ENCODE measurements at regions not wholly inside any gene's neighbourhood (a gene's known extent, or its start where the extent isn't known, plus 50 kb on each side); places are given as distances from the start of the nearest gene placed in this dataset.

- no peak for FAIRE-seq
- no peak for DNase-seq (ENCODE audit: extremely low spot score, insufficient read length, low read depth)
These were observed 282.1 kb upstream of the PRDM1 start for GRCh38 chr6:105804000-105804399.

GRCh38 chr6:105803442-105803841, 282.7 kb upstream of the PRDM1 start:
- no peak for FAIRE-seq
- DNase-seq (ENCODE audit: extremely low spot score, insufficient read length, low read depth) = no peak

DNA sequence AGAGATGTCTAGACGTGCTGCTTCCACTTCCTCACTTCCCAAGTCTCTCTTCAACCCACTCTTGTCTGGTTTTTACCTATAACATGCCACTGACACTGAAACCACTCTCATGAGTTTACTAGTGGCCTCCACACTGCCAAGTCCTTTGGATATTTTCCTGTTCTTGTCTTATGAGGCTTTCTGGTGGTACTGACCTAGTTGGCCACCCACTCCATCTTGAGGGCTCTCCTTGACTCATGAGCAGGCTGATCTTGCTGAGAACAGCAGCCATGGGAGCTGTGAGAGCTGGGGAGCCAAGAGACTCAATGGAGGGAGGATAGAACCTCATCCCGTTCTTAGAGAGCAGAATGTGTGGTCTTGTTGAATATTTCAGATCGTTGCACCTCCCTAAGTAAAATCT, 283.4 kb upstream of the PRDM1 start:
- FAIRE-seq (no peak), DNase-seq (ENCODE audit: extremely low spot score, insufficient read length, low read depth) (no peak)

GRCh38 chr6:105800871-105801270, 285.3 kb upstream of the PRDM1 start:
- DNase-seq (ENCODE audit: extremely low spot score, insufficient read length, low read depth) (no peak), FAIRE-seq (no peak)

GRCh38 chr6:105800398-105800797, 285.7 kb upstream of the PRDM1 start:
- DNase-seq (ENCODE audit: extremely low spot score, insufficient read length, low read depth) (no peak), FAIRE-seq (no peak)

DNA sequence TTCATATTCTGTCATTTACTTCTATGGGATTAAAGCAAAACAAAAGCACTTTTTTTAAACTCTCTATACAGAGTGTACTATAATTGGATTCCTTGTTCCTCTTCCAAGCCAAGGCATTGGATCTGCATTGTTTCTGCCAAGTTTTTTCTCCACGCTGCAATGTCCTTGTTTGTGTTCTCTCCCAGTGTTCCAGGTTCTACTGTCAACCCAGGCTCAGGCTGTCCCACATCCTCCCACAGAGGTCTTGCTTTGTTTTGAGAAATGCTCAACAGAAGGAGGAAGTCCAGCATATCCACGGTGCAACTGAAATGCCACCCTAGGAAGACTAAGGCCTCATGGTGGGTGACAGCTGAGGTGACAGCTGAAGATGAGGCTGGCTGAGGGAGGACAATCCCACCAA, 287.1 kb upstream of the PRDM1 start:
- DNase-seq (ENCODE audit: extremely low spot score, insufficient read length, low read depth) (no peak), FAIRE-seq (no peak)

DNA sequence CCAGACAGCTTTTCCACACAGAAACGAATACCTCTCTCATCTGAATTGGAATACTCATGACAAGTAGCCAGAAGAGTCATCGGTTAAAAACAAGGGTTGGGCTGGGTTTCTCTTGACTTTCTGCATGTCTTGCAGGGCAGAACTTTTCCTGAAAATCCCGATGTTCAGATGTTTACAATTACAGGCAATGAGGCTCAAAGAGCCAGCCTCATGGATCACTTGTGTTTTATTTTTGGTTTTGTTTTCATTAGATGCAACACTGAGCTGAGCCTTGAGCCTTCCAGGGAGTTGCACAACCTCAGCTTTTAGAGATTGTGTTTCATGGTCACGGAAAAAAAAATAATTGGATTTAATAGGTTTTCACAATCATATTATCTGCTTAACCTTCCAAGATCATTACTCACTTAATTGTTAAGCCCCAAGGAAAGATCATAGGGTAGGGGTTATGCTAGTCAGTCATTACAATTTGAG, 288.1 kb upstream of the PRDM1 start:
- FAIRE-seq (no peak), DNase-seq (ENCODE audit: extremely low spot score, insufficient read length, low read depth) (no peak)

- no peak for DNase-seq (ENCODE audit: extremely low spot score, insufficient read length, low read depth)
- no peak for FAIRE-seq
These were observed 288.7 kb upstream of the PRDM1 start for GRCh38 chr6:105797286-105797979.

GRCh38 chr6:105795913-105796517, 290.1 kb upstream of the PRDM1 start:
- FAIRE-seq (no peak), DNase-seq (ENCODE audit: extremely low spot score, insufficient read length, low read depth) (no peak)

GRCh38 chr6:105795366-105795765, 290.8 kb upstream of the PRDM1 start:
- FAIRE-seq = no peak
- no peak for DNase-seq (ENCODE audit: extremely low spot score, insufficient read length, low read depth)

- FAIRE-seq (peak; percentile 24), DNase-seq (ENCODE audit: extremely low spot score, insufficient read length, low read depth) (no peak)
These were observed 291.3 kb upstream of the PRDM1 start for GRCh38 chr6:105794870-105795269.

DNA sequence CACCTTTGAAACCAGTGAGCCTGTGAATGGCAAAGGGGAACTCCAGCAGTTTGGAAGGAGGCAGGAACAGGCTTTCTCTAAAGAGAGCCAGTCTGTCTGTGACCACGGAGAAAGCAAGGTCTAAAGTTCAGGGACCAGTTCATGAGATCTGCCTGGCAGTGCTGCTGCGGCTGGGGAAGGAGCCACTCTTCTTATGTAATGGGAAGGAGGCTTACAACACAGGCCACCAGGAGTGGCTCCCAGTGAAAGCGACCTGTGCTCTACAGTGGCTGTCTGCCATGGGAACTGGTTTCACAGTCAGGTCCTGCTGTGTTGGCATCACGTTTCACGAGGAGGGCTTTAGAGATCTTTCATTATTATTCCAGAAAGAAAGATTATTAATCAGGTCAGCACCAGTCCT, 291.9 kb upstream of the PRDM1 start:
- no peak for DNase-seq (ENCODE audit: extremely low spot score, insufficient read length, low read depth)
- FAIRE-seq = no peak

GRCh38 chr6:105793130-105793529, 293.0 kb upstream of the PRDM1 start:
- FAIRE-seq (peak; percentile 31), DNase-seq (ENCODE audit: extremely low spot score, insufficient read length, low read depth) (no peak)

GRCh38 chr6:105791583-105792318, 294.4 kb upstream of the PRDM1 start:
- FAIRE-seq (peak; percentile 88), DNase-seq (ENCODE audit: extremely low spot score, insufficient read length, low read depth) (no peak)

DNA sequence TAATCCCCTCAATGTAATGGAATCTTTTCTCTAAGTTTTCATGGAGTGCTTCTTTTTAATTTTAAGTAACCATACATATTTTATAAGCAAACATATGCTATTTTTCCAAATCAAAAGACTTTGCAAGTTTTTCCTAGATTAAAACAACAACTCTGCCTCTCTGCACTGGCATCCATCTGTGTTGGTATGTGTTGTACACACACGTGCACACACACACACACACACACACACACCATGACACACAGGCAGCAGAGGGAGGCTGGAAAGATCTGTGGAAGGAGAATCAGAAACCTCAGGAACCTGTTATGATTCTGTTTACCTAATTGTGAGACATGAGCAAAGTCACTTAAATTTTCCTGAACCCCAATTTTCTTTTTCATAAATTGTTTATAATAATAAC, 295.0 kb upstream of the PRDM1 start:
- DNase-seq (ENCODE audit: extremely low spot score, insufficient read length, low read depth) = no peak
- no peak for FAIRE-seq

DNA sequence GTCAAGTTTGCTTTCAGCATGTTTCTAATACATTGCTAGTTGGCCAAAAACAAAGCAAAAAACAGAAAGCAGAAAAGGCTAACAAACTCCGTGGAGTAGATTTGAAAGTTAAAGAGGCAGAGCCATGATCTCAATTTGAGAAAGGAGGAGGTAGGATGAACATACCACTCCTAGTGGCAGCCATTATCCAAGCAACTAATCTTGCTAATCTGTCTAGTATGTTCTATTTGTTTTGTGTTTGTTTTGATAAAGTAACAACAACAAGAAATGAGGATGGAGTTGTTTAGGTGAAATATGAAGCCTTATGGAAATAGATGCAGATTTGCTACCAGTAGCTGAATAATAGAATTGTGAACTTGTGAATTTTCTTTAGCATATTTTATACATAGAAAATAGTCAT, 295.5 kb upstream of the PRDM1 start:
- FAIRE-seq = no peak
- DNase-seq (ENCODE audit: extremely low spot score, insufficient read length, low read depth) = no peak

GRCh38 chr6:105789935-105790334, 296.2 kb upstream of the PRDM1 start:
- FAIRE-seq = no peak
- DNase-seq (ENCODE audit: extremely low spot score, insufficient read length, low read depth) = no peak

DNA sequence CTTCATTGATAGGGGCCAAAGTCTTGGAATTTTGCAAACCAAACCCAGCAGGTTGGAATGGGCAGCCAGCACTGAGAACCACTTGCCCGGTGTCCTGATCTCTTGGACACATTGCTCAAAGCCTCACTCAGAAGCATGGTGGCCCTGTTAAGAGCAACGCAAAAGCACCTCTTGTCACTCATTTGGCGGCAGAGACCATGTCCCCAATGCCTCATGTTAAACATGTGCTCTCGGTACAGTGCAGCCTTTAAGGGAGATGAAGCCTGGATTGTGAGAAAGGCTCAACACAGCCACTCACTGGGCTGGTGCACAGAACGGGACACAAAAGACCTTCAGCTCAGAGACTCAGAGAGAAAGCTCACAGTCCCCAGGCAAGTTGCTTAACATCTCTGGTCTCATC, 298.4 kb upstream of the PRDM1 start:
- no peak for FAIRE-seq
- DNase-seq (ENCODE audit: extremely low spot score, insufficient read length, low read depth) = no peak

DNA sequence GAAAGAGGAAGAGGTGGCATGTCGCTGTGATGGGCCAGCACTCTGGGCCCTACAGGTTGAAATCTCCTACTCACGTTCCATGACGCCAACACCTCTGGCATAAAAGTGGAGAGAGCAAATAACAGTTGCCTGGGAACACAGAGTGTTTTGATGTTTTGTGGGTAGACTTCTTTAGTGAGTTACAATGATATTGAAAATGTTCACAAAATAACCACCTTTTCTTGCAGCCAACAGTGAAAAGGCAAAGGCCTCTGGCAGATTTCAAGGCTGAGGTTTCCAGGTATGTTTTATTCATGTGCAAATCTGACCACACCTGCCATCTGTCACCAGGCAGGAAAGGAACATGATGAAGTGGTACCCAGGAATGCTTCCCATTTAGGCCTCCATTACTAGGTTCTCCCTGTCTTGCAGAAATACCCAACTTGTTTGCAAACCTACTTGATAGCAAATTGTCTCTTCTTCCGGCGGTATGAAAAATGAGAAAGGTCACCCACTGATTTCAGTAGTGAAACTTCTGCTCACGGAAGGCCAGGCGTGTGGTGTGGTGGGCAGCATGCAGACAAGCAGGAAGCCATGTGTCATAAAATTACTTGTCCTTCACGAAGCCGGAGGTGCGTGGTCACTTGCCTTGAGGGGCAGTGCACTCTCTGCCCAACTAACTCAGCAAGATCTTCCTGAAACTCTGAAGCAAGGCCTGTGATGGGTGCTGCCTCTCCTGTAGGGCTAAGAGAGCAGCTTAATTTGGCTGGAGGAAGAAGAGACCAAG, 299.1 kb upstream of the PRDM1 start:
- DNase-seq (ENCODE audit: extremely low spot score, insufficient read length, low read depth) (peak; percentile 33), FAIRE-seq (peak; percentile 99)

- DNase-seq (ENCODE audit: extremely low spot score, insufficient read length, low read depth) = no peak
- FAIRE-seq = no peak
These were observed 299.7 kb upstream of the PRDM1 start for GRCh38 chr6:105786449-105786848.

Measured in GM18507 (cell line).